Spleen (tissue), 7 donors: ENCODE measurements at regions not wholly inside any gene's neighbourhood (a gene's known extent, or its start where the extent isn't known, plus 50 kb on each side); places are given as distances from the start of the nearest gene placed in this dataset.

Source experiments
- CTCF ChIP-seq, 11 experiments: fragments of 200-600 bp in 7 of 11; fragments of 450-650 bp in 4 of 11; sonication (generic) in 4 of 11; IDR thresholded peaks in 8 of 11; conservative IDR thresholded peaks in 3 of 11; 1 replicate in 7 of 11; 2 replicates in 4 of 11; pipeline versions ENCODE4 v1.4.0 to v1.8.0; 2016 to 2021; ENCODE audit warnings: antibody characterized with exemption in 11 of 11, inconsistent platforms in 4 of 11, mild to moderate bottlenecking in 1 of 11
- POLR2A ChIP-seq, 3 donors: fragments of 450-650 bp; IDR thresholded peaks; one replicate each; pipeline ENCODE4 v1.5.1; 2017; ENCODE audit warnings: antibody characterized with exemption in 3 of 3, mild to moderate bottlenecking in 1 of 3
- POLR2AphosphoS5 ChIP-seq, 3 donors: sonication (generic); formaldehyde crosslinking; IDR thresholded peaks; one replicate each; pipeline ENCODE4 v1.5.1; 2017; ENCODE audit warnings: antibody characterized with exemption in 3 of 3
- donor health status: DM: no; HTN: no; CAD: no; lungs with moderate emphysema.
- donor health status: DM: no; HTN: no; CAD: no.
- donor health status: DM: no; HTN: no; CAD: no.

DNA sequence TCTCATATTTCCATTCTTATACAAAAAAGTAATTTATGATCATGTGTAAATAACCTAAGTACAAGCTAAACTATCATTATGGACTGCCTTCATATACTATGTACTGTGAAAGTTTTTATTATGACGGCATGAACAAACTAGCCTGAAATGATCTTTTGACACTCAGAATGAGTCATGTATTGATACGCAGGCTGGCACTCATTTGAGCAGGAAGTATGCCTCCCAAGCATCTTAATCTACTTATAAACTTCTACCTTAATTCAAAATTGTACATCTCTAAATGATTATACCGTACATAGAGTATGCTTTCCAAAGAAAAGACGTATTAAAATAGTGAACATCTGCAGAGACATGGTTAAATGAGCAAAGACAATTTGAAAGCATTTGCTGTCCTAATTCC, 207.1 kb upstream of the SPOPL start:
- TF ChIP-seq CTCF (IDR thresholded peaks at IDR 0.05 in 8 of 11, conservative IDR thresholded peaks at IDR 0.05 in 3 of 11) (no peak), POLR2A (IDR thresholded peaks at IDR 0.05) (no peak), POLR2AphosphoS5 (IDR thresholded peaks at IDR 0.05) (no peak)
